Caco-2 (cell line): ENCODE measurements at regions not wholly inside any gene's neighbourhood (a gene's known extent, or its start where the extent isn't known, plus 50 kb on each side); places are given as distances from the start of the nearest gene placed in this dataset.

Source experiments
- BruUV-seq: library from RNA; stranded (reverse); fragments of 400-500 nt; replicated peaks from 2 replicates; lab custom pipeline; 2021; lab: Mats Ljungman, UMichigan
- CTCF ChIA-PET: fragments of 300-600 bp; sonication (Branson Sonifier 250); formaldehyde crosslinking; loops from one replicate; lab custom pipeline; 2022; ENCODE audit warnings: antibody characterized with exemption; lab: Charles Lee
- POLR2A ChIA-PET: fragments of 300-600 bp; sonication (Branson Sonifier 250); formaldehyde crosslinking; loops from one replicate; lab custom pipeline; 2022; ENCODE audit warnings: antibody characterized with exemption; lab: Charles Lee
- DNase-seq, 2 experiments: peaks; one replicate each; pipeline versions ENCODE4 v3.0.0 to v3.0.0-alpha.2; 2020 to 2022
- H3K27me3 ChIP-seq: replicated peaks from 2 replicates; pipeline ENCODE4 v1.6.0; 2011; ENCODE audit warnings: low read length; ENCODE audit not compliant: control insufficient read depth, insufficient read depth
- H3K36me3 ChIP-seq: 2 replicates; pipeline ENCODE4 v1.5.1; 2011; ENCODE audit warnings: low read length; ENCODE audit not compliant: control insufficient read depth, insufficient read depth
- H3K4me1 ChIP-seq: fragments of 250-450 bp; sonication (Bioruptor Pico); 2 replicates; pipeline ENCODE4 v1.5.1; 2020; ENCODE audit warnings: mild to moderate bottlenecking
- H3K4me3 ChIP-seq: 2 replicates; pipeline ENCODE4 v1.5.1; 2011; ENCODE audit warnings: low read depth, mild to moderate bottlenecking, control low read depth, low read length
- H3K9me3 ChIP-seq: fragments of 250-450 bp; sonication (Bioruptor Pico); 2 replicates; pipeline ENCODE4 v1.5.1; 2020; ENCODE audit warnings: mild to moderate bottlenecking, moderate library complexity
- H3K27ac Mint-ChIP-seq: one replicate; pipeline ENCODE4 v1.8.0; 2022; ENCODE audit warnings: mixed read lengths; ENCODE audit not compliant: unreplicated experiment
- H3K27me3 Mint-ChIP-seq: one replicate; pipeline ENCODE4 v1.8.0; 2022; ENCODE audit warnings: mixed read lengths; ENCODE audit not compliant: insufficient read depth, unreplicated experiment
- H3K36me3 Mint-ChIP-seq: one replicate; pipeline ENCODE4 v1.8.0; 2022; ENCODE audit warnings: mild to moderate bottlenecking, mixed read lengths; ENCODE audit not compliant: insufficient read depth, unreplicated experiment
- H3K4me1 Mint-ChIP-seq: one replicate; pipeline ENCODE4 v1.8.0; 2022; ENCODE audit warnings: low read depth, mixed read lengths; ENCODE audit not compliant: unreplicated experiment
- H3K4me3 Mint-ChIP-seq: one replicate; pipeline ENCODE4 v1.8.0; 2022; ENCODE audit warnings: mild to moderate bottlenecking, moderate library complexity, mixed read lengths; ENCODE audit not compliant: unreplicated experiment
- H3K9me3 Mint-ChIP-seq: one replicate; pipeline ENCODE4 v1.8.0; 2022; ENCODE audit warnings: mixed read lengths; ENCODE audit not compliant: unreplicated experiment
- intact Hi-C: fragments of 100-400 bp; cut with micrococcal nuclease; formaldehyde crosslinking; loops from one replicate; pipeline ENCODE4 v1.10.0; 2022; ENCODE audit not compliant: unreplicated experiment
- TF ChIP-seq, protein P1 (sequence below), 2 experiments: fragments of 200-600 bp in 1 of 2; IDR thresholded peaks; 1 replicate in 1 of 2; 2 replicates in 1 of 2; pipeline versions ENCODE4 v1.5.1 to v1.8.0; 2011 to 2022; ENCODE audit warnings: antibody characterized with exemption in 1 of 2, control low read depth in 1 of 2, inconsistent platforms in 1 of 2, low read depth in 1 of 2, low read length in 1 of 2, mild to moderate bottlenecking in 1 of 2, moderate library complexity in 1 of 2; ENCODE audit not compliant: insufficient read depth in 1 of 2, severe bottlenecking in 1 of 2, unreplicated experiment in 1 of 2

- H3K9me3 ChIP-seq, result no peaks in the 10 kb centered on the region
- H3K4me3 ChIP-seq, result no peak overlapping the region
- no peaks in the 10 kb centered on the region for H3K4me1 ChIP-seq
- no TSS peak for BruUV-seq
- ChIA-PET CTCF (no interaction called here), POLR2A (no interaction called here)
- no peak overlapping the region for H3K27ac Mint-ChIP-seq
- TF ChIP-seq, protein P1, sequence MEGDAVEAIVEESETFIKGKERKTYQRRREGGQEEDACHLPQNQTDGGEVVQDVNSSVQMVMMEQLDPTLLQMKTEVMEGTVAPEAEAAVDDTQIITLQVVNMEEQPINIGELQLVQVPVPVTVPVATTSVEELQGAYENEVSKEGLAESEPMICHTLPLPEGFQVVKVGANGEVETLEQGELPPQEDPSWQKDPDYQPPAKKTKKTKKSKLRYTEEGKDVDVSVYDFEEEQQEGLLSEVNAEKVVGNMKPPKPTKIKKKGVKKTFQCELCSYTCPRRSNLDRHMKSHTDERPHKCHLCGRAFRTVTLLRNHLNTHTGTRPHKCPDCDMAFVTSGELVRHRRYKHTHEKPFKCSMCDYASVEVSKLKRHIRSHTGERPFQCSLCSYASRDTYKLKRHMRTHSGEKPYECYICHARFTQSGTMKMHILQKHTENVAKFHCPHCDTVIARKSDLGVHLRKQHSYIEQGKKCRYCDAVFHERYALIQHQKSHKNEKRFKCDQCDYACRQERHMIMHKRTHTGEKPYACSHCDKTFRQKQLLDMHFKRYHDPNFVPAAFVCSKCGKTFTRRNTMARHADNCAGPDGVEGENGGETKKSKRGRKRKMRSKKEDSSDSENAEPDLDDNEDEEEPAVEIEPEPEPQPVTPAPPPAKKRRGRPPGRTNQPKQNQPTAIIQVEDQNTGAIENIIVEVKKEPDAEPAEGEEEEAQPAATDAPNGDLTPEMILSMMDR (IDR thresholded peaks at IDR 0.05; ENCODE audit: insufficient read depth in 1 of 2, low read depth in 1 of 2, low read length in 1 of 2, severe bottlenecking in 1 of 2, unreplicated experiment in 1 of 2), result no peak
- DNase-seq, result no peak
- H3K4me3 Mint-ChIP-seq, result no peak overlapping the region
- no peaks in the 10 kb centered on the region for H3K27me3 Mint-ChIP-seq
- H3K9me3 Mint-ChIP-seq, result no peaks in the 10 kb centered on the region
- H3K27me3 ChIP-seq, result no peaks in the 10 kb centered on the region
- H3K4me1 Mint-ChIP-seq, result no peaks in the 10 kb centered on the region
- intact Hi-C loops, result no loop called here
- no peaks in the 10 kb centered on the region for H3K36me3 Mint-ChIP-seq
- H3K36me3 ChIP-seq, result no peaks in the 10 kb centered on the region
Measured at GRCh38 chr1:225720937-225721336, 56.7 kb upstream of the SRP9 start.

GRCh38 chr1:225724251-225724650 lies 53.4 kb upstream of the SRP9 start:
- ChIA-PET CTCF (no interaction called here), POLR2A (no interaction called here)
- Mint-ChIP-seq H3K27ac (no peak overlapping the region), H3K36me3 (no peaks in the 10 kb centered on the region), H3K4me3 (no peak overlapping the region), H3K4me1 (no peaks in the 10 kb centered on the region), H3K9me3 (no peaks in the 10 kb centered on the region), H3K27me3 (no peaks in the 10 kb centered on the region)
- H3K4me3 ChIP-seq, result no peak overlapping the region
- intact Hi-C loops, result no loop called here
- no peaks in the 10 kb centered on the region for H3K9me3 ChIP-seq
- H3K27me3 ChIP-seq, result no peaks in the 10 kb centered on the region; the same call in 1 of the 2 replicates
- TF ChIP-seq, protein P1 (IDR thresholded peaks at IDR 0.05; ENCODE audit: insufficient read depth in 1 of 2, low read depth in 1 of 2, low read length in 1 of 2, severe bottlenecking in 1 of 2, unreplicated experiment in 1 of 2), result no peak
- H3K36me3 ChIP-seq, result no peaks in the 10 kb centered on the region
- H3K4me1 ChIP-seq, result no peaks in the 10 kb centered on the region
- BruUV-seq, result no TSS peak
- no peak for DNase-seq
